Epithelial cell of esophagus (primary cell): ENCODE measurements at regions not wholly inside any gene's neighbourhood (a gene's known extent, or its start where the extent isn't known, plus 50 kb on each side); places are given as distances from the start of the nearest gene placed in this dataset.

Experiments used
- DNase-seq: peaks from one replicate; pipeline ENCODE4 v3.0.0; 2010; ENCODE audit warnings: low read depth
- H3K4me3 ChIP-seq: 2 replicates; pipeline ENCODE4 v1.5.1; 2011; ENCODE audit warnings: mild to moderate bottlenecking, low read length, control low read depth
- TF ChIP-seq, protein P1 (sequence below): IDR thresholded peaks from 2 replicates; pipeline ENCODE4 v1.5.1; 2011; ENCODE audit warnings: low read depth, mild to moderate bottlenecking, low read length, control low read depth, inconsistent platforms; ENCODE audit not compliant: insufficient read depth; ENCODE audit errors: missing control alignments

DNA sequence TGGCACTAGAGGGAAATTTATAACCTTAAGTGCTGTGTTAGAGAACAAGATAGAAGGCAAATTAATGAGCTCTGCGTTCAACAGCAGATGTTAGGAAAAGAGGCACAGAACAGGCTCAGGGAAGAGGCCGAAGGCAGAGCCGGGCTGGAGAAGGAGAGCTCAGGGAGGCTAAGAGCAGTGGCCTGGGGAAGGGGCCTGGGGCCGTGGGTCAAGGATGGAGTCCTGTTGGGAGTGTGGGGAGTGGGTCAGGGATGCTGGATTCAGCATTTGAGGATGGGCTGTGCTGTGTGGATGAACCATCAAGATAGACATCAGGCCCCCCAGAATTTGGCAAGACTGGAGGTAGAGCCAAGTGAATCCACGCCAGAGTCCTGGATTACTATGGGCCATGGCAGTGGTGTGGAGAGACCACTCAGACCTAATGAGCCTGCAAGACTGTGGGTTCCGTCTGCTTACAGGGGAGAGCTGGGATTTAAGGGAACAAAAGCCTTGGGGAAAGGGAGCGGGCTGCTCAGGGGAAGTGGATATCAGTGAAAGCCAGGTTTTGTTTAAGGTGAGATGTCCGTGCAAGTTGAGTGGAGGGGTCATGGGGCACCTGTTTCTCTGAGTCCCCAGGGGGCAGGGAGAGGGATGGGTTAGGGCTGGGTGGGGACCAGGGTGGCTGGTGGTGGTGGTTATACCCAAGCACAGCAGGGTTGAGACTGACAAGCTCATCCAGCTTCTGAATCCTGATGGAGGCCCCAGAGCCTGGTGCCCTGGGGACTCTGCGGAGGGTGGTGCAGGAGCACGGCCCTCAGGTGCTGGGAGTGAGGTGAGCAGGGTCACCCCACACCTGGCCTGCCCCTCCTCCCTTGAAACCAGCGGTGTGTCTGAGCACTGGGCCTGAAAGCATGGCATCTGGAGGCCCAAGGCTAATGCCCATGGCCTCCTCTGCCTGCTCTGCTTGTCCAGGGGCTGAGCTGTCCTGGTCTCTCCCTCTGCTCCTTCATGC is 101.7 kb downstream of the BMS1 start:
- H3K4me3 ChIP-seq: no peak overlapping the region
- DNase-seq: no peak
- TF ChIP-seq, protein P1, sequence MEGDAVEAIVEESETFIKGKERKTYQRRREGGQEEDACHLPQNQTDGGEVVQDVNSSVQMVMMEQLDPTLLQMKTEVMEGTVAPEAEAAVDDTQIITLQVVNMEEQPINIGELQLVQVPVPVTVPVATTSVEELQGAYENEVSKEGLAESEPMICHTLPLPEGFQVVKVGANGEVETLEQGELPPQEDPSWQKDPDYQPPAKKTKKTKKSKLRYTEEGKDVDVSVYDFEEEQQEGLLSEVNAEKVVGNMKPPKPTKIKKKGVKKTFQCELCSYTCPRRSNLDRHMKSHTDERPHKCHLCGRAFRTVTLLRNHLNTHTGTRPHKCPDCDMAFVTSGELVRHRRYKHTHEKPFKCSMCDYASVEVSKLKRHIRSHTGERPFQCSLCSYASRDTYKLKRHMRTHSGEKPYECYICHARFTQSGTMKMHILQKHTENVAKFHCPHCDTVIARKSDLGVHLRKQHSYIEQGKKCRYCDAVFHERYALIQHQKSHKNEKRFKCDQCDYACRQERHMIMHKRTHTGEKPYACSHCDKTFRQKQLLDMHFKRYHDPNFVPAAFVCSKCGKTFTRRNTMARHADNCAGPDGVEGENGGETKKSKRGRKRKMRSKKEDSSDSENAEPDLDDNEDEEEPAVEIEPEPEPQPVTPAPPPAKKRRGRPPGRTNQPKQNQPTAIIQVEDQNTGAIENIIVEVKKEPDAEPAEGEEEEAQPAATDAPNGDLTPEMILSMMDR: no peak

DNA sequence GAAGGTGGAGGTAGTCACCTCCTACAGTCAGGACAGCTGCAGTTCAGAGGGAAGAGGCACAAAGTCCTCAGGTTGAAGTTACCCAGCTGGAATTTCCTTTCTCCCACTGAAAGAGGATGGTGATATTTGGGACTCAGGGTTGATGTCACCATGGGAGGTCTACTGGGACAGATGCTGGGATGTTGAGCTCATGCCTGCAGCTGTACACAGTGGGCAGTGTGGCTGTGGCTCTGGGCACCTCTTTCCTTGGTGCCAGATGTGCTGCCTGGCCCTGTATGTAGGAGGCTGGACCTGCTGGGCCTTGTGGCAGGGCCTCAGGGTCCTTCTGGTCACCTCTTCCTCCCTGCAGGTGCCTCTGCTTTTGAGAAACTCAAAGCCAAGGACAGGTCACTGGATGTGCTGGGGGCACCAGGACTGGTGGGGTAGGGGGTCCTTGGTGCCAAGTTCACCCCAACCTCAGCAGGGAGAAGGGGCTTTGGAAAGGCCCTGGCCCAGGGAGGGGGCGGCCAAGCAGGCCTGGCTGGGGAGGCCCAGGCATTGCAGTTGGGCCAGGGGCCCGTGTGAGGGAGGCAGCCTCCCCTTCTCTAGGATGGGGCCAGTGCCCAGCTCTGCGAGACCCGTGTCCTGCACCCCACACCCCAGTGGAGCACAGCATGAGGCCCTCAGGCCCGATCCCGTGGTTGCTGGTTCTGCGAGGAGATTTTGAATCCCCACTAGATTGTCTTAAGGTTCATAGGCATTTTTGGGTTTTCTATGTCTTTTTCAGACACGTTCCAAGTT is 103.1 kb downstream of the BMS1 start:
- H3K4me3 ChIP-seq: no peak overlapping the region
- no peak for DNase-seq
- TF ChIP-seq, protein P1: no peak

DNA sequence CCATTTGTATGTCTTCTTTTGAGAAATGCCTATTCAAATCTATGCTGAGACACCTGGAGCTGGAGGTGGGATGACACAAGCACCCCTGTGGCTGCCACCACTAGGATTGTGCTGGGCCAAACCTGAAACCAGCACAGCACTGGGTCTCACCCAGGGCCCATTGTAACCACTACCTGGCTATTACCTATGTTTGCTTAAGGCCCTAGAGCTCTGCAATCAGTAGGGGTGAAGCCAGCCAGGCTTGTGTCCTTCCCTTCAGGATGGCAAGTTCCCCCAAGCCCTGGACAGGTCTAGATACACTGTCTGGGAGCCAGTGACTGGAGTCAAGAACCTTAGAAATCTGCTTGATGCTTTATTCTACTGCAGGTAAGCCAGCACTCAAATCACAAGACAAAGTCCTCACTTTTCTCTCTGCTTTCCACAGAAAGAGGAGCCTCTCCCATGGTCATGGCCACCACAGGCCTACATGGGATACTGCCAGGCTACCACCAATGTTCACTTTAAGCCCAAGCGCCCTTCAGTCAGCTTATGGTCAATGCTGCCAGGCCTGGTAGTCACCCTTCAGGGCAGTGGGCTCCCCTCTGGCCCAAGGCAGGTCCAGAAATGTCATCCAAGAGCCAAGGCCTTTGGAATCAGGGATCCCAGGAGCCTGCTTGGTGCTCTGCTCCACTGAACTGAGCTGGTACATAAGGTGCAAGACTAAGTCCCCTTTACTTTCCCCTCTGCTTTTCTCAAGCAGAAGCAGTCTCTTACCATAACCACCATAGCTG is 105.3 kb downstream of the BMS1 start:
- TF ChIP-seq, protein P1: no peak
- no peak for DNase-seq
- H3K4me3 ChIP-seq: no peak overlapping the region

DNA sequence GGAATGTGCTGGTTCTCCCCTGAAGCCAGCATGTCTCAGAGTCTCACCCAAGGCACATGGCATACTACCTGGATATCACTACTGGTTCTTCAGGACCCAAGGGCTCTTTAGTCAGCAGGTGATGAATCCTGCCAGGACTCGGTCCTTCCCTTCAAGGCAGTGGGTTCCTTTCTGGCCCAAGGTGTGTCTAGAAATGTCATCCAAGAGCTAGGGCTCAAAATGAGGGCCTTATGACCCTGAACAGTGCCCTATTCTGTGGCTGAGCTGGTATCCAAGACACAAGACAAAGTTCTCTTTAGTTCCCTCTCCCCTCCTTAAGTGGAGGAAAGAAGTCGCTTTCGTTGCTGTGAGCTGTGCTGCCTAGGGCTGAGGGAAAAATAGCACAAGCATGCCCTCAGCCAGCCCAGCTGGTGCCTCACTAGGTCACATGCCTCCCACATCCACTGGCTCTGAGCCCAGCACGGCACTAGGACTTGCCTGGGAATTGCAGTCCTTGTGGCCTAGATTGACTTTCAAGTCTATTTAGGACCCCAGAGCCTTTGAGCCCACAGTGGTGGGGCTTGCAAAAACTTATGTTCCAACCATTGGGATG is 106.0 kb downstream of the BMS1 start:
- H3K4me3 ChIP-seq: no peak overlapping the region
- TF ChIP-seq, protein P1: no peak
- no peak for DNase-seq

DNA sequence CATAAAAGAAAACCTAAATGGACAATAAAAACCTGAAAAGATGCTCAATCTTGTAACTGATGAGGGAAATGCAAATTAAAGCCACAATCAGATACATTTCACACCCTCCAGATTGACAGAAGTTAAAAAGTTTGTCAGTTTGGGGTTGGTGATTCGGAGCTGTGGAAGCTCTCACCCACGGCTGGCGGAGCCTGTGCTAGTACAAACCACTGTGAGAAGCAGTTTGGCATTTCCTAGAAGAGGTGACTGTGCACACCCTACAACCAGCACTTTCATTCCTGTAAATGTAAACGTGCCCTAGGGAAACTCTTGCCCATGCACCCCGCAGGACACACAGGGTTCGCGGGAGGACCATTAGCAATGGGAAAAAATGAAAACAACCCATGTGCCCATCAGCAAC is 114.1 kb downstream of the BMS1 start:
- TF ChIP-seq, protein P1: no peak
- DNase-seq: no peak
- no peak overlapping the region for H3K4me3 ChIP-seq
